Transverse colon (tissue), 4 donors: ENCODE measurements at regions not wholly inside any gene's neighbourhood (a gene's known extent, or its start where the extent isn't known, plus 50 kb on each side); places are given as distances from the start of the nearest gene placed in this dataset.
"Not testable (repeated sequence)": the region's sequence is repeated elsewhere in the genome, so short reads cannot be mapped to it uniquely, and the experiment has no call there.

ENCODE experiments used
- CTCF ChIP-seq, 5 experiments: fragments of 200-600 bp in 3 of 5; fragments of 450-650 bp in 2 of 5; sonication (generic) in 3 of 5; IDR thresholded peaks; 1 replicate in 2 of 5; 2 replicates in 3 of 5; pipeline ENCODE4 v1.5.1; 2016 to 2017; ENCODE audit warnings: antibody characterized with exemption in 5 of 5, inconsistent platforms in 3 of 5, mild to moderate bottlenecking in 2 of 5, moderate library complexity in 1 of 5
- EP300 ChIP-seq: sonication (generic); formaldehyde crosslinking; IDR thresholded peaks from one replicate; pipeline ENCODE4 v1.6.1; 2017; ENCODE audit warnings: antibody characterized with exemption, low read depth
- POLR2A ChIP-seq: fragments of 450-650 bp; IDR thresholded peaks from one replicate; pipeline ENCODE4 v1.6.1; 2016; ENCODE audit warnings: antibody characterized with exemption, mild to moderate bottlenecking, moderate library complexity
- POLR2AphosphoS5 ChIP-seq, 3 donors: sonication (generic); formaldehyde crosslinking; IDR thresholded peaks; one replicate each; pipeline ENCODE4 v1.6.1; 2016; ENCODE audit warnings: antibody characterized with exemption in 3 of 3

GRCh38 chr6:180091-180694, 112.1 kb upstream of the DUSP22 start:
- not testable (repeated sequence) for TF ChIP-seq CTCF (IDR thresholded peaks at IDR 0.05); EP300; POLR2A; POLR2AphosphoS5 (IDR thresholded peaks at IDR 0.05)
